ENCODE measurements at regions not wholly inside any gene's neighbourhood (a gene's known extent, or its start where the extent isn't known, plus 50 kb on each side); places are given as distances from the start of the nearest gene placed in this dataset.
"Not testable (repeated sequence)": the region's sequence is repeated elsewhere in the genome, so short reads cannot be mapped to it uniquely, and the experiment has no call there.

DNA sequence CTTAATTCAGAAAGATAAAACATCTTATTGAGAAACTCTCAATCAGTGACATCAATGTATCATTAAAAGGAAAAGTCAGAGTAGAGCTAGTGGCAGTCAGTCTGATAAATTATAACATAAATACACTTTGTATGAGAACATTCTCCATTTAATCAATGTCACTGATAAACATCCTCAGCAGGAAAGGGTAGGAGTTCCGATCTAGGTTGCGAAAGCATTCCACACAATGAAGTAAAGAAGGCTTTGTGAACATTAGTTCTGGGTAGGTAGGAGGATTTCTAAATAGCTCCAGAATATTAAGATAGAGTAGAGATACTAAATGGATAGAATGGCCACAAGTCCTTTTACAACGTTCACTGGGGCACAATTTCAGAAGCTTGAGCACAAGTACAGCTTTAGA, 179.7 kb upstream of the MALRD1 start:
- DNase-seq (ENCODE audit: low read depth in 2 of 2), result no peak

DNA sequence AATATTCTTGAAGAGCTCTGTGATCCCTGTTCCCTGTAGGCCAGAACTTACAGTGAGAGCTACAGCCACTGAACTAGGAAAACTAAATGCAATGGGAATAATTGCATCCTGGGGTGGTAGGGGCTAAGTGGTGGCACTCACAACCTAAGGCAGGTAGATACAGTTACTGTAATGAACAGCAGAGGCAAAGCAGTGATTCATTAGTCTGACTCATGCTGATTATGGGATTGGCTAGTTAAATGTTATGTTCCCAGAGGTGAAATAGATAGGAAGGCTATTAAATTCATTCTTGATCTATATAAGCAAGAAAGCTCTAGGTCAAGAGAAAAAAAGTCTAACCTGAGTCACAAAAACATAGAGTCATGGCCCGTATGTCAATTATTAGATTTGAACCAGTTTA, 173.1 kb upstream of the MALRD1 start:
- no peak for DNase-seq (ENCODE audit: low read depth in 2 of 2)

DNA sequence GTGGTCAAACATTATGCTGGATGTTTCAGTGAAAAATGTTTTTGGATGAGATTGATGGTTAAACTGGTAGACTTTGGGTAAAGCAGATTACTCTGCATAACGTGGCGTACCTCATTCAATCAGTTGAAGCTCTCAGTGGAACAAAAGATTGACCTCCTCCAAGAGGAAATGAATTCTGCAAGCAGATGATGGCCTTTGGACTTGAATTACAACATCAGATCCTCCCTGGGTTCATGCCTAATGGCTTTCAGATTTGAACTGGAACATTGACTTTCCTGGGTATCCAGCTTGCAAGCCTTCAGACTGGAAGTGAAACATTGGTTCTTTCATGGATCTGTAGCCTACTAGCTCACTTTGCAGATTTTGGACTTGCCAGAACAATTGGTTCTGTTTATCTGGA, 169.3 kb upstream of the MALRD1 start:
- DNase-seq (ENCODE audit: low read depth in 2 of 2), result no peak

DNA sequence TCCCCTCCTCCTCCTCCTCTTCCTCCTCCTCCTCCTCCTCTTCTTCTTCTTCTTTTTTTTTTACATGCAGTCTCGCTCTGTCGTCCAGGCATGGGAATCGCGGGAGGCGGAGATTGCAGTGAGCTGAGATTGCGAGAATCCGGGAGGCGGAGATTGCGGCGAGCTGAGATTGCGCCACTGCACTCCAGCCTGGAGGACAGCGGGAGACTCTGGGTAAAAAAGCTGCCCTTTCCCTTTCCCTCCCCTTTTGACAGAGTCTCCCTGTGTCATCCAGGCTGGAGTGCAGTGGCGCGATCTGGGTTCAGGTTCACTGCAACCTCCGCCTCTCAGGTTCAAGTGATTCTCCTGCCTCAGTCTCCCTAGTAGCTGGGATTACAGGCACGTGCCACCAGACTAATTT, 168.1 kb upstream of the MALRD1 start:
- no peak for DNase-seq (ENCODE audit: low read depth in 2 of 2)

DNA sequence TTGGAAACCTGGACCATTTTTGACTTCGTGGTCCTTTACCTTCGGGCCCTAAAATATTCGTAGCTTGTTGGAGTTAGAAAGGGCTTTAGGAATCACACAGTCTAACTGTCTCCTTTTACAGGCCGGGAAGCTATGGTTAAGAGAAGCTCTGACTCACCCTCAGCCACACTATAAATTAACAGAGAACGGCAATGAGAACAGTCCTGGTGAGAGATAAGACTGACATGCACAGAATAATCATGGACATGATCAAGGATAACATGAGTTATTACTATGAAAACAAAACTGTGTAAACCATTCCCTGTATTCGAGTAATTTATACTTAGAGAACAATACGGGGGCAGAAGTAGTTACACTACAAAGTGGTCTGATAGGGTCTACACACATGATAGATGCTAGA, 162.5 kb upstream of the MALRD1 start:
- no peak for DNase-seq (ENCODE audit: low read depth in 2 of 2)

DNA sequence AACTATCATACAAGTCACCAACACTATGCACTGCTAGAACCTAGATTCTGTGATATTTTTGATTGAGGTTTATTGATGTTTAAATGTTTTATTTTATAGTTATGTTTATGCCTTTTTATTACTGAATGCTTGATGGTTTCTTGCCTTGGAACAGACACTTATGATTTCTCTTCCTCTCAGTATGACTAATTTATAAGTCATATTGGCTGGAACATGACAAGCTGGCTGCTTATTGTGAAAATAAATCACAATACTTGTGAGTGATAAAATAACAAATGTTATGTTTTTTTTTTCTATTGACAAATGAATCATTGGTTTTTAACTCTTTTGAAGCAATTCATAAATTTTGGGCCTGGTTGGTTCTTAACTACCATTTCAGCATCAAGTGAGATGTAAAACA, 142.0 kb upstream of the MALRD1 start:
- DNase-seq (ENCODE audit: low read depth in 2 of 2), result no peak

DNA sequence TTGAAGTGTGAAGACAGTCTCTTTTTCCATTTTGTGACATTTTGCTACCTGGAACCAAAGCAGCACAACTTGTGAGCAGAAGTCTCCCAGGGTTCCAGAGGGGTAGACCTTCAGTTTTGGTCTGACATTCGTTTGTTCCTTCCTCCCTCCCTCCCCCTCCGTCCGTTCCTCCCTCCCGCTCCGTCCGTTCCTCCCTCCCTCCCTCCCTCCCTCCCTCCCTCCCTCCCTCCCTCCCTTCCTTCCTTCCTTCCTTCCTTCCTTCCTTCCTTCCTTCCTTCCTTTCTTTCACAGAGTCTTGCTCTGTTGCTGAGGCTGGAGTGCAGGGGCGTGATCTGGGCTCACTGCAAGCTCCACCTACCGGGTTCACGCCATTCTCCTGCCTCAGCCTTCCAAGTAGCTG, 131.2 kb upstream of the MALRD1 start:
- DNase-seq (ENCODE audit: low read depth in 2 of 2), result not testable (repeated sequence)

DNA sequence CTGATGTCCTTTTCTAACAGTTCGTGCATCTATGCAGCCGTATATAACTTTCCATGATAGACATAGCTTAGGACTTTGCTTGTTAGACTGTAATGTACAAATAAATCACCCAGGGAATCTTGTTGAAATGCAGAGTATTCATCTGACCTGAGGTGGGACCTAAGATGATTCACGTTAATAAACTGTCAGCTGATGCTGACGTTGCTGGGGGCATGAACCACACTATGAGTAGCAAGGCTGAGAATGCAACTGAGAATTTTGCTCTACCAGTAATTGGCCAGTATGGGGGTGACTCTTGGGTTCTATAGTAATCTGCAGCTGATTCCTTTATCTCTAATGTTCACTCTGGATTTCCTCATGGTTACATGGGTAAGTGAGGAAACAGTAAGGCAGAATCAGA, 130.1 kb upstream of the MALRD1 start:
- DNase-seq (ENCODE audit: low read depth in 2 of 2), result peak; percentile 26 to 42

DNA sequence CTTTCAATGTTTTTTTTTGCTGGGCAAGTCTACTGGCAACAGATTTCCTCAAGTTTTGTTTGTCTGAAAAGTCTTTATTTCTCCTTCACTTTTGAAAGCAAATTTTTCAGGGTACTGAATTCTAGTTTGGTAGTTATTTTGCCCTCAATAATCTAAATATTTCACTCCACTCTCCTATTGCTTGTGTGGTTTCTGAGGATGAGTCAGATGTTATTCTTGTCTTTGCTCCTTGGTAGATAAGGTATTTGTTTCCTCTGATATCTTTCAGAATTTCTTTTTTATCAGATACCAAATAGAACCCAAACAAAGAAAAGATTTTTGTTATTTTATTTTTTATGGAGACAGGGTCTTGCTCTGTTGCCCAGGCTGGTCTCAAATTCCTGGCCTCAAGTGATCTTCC, 99.2 kb upstream of the MALRD1 start:
- DNase-seq (ENCODE audit: low read depth in 2 of 2), result no peak

DNA sequence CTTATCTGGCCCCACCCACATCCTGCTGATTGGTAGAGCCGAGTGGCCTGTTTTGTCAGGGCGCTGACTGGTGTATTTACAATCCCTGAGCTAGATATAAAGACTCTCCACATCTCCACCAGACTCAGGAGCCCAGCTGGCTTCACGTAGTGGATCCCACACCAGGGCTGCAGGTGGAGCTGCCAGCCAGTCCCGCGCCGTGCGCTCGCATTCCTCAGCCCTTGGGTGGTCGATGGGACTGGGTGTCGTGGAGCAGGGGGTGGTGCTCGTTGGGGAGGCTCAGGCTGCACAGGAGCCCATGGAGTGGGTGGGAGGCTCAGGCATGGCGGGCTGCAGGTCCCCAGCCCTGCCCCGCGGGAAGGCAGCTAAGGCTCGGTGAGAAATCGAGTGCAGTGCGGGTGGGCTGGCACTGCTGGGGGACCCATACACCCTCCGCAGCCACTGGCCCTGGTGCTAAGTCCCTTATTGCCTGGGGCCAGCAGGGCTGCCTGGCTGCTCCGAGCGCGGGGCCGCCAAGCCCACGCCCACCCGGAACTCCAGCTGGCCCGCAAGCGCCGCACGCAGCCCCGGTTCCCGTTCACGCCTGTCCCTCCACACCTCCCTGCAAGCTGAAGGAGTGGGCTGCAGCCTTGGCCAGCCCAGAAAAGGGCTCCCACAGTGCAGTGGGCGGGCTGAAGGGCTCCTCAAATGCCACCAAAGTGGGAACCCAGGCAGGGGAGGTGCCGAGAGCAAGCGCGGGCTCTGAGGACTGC, 97.4 kb upstream of the MALRD1 start:
- not testable (repeated sequence) for DNase-seq (ENCODE audit: low read depth in 2 of 2)

DNA sequence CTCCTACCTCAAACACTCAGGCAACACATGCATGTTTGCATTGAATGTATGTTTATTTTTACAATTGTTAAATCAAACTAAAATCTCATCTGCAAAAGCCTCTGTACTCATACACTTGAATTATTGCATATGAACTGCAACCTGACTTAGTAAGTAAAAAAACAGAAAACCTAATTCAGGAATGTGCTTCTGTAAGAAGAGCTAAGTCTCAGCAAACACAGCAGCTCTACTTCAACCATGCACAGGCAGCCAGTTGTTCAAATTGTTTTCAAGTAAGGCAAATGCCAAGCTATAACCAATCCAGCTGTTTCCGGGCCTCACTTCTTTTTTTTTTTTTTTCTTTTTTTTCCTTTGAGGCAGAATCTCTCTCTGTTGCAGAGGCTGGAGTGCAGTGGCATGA, 93.5 kb upstream of the MALRD1 start:
- no peak for DNase-seq (ENCODE audit: low read depth in 2 of 2)

DNA sequence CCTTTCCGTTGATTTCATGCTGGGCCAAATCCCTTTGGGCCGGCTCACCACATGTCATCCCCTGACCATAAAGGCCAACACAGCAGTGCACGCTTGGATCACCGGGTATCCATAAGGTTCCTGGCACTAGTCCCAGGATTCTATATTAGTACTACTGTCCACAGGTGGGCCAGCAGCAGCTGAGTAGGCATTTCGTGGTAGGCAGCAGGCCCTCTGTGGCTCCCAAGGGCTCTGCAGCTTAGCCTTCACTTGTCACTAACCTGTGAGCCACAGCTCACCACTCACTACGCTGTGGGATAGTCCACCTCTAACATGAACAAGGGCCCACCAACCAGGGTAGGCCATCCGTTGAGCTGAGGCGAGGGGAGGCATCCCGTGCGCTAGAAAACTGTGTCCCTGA, 89.2 kb upstream of the MALRD1 start:
- no peak for DNase-seq (ENCODE audit: low read depth in 2 of 2)

DNA sequence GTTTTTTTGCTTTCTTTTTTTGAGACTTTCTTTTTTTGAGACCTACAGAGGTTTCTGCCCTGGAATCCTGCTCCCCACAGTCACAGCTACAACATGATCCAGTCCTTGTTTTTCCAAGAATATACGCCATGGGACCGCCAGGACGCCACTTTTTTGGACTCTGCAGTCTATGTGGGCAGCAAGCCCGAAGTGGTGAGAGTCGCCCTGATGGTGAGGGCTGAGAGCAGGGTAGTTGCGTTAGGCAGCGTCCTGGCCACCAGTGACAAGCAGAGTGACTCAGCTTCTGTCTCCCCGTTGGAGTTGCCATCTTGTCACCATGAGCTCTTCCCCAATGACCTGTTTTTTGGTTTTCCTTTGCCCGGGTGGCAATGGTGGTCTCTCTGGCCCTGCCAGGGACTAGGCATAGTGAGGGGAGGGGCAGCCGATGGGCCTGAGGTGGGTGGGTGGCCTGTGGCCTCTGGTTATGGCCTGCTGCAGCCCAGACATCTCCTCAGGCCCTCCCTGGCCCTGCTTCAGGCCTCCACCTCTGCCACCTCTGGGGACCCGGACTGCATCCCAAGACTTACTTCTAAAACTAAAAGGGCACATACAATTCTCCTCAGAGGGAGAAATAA, 88.0 kb upstream of the MALRD1 start:
- no peak for DNase-seq (ENCODE audit: low read depth in 2 of 2)

DNA sequence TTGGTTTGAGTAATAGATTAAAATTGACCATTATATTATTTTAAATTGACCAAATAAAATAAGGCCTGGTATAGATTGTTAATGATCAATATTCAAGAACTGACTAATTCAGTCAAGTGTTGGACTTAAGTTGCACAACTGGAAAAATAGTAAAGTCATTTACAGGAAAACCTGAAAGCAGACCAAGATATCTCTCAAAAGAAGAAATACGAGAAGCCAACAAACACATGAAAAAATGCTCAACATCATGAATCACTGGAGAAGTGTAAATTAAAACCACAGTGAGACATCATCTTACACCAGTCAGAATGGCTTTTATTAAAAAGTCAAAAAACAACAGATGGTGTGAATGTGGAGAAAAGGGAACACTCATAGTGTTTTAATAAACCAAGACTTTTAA, 80.4 kb upstream of the MALRD1 start:
- DNase-seq (ENCODE audit: low read depth in 2 of 2), result no peak

DNA sequence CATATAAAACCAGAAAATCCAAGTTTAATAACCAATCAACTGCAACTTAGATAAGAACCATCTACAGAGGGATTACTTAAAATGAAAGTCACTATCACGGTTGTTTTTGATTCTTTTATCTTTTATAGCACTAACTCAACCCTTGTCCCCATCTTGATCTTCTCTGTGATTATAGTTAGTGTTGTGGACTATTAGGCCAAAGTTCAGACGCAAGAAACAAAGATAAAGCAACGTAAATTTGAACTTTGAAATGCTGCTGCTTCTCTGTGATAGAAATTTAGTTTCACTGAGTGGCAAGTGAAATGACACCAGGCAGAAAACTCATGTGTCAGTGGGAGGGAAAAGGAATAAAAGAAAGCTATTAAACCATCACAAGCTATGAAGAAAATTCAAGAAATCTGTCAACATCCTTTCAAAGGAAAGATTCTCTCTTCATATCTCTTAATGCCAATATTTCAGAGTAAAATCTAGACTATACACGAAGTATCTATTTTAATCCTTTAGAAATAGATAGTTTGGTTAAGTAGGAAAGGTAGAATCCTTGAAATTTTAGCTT, 71.8 kb upstream of the MALRD1 start:
- no peak for DNase-seq (ENCODE audit: low read depth in 2 of 2)

DNA sequence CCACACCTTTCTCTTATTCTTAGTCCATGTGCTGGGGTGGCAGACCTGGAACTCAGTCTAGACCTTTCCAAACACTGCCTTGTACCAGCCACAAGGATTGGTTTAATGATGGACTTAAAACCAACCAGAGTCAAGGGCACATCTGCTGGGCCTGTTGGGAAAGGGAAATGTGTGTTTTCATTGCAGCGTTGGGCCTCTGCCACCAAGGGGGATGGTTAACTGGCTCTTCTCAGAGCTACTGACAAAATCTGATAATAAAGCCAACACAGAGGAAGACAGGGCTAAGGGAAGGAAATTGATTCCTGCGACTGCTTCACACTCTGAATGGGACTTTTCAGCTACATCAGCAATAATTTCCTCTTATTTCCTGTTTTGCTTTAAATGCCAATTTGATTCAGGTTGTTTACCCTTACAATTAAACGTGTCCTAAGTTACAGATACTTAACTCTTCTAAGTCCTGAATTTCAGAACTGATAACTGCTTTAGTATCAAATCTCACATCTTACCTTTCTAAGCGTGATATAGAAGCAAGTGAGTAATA, 68.4 kb upstream of the MALRD1 start:
- no peak for DNase-seq (ENCODE audit: low read depth in 2 of 2)

DNA sequence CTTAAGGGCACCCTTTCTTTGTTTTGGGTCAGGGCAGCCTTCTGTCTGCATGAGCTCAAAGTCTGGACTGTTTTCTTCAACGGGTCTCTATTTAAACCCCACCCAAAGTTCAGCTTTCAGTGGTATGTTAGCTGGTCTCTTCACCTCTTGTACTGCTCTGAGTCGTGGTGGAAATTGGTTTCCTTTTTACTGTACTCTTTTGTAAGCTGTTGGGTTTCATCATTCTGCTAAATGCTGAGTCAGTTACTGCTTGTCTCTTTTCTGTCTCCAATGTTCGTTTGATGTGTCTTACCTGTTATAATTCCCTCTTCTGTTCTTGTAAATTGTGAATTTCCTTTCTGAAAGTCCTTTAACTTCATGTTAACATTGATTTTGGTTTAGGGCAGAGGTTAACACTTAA, 64.1 kb upstream of the MALRD1 start:
- no peak for DNase-seq (ENCODE audit: low read depth in 2 of 2)

DNA sequence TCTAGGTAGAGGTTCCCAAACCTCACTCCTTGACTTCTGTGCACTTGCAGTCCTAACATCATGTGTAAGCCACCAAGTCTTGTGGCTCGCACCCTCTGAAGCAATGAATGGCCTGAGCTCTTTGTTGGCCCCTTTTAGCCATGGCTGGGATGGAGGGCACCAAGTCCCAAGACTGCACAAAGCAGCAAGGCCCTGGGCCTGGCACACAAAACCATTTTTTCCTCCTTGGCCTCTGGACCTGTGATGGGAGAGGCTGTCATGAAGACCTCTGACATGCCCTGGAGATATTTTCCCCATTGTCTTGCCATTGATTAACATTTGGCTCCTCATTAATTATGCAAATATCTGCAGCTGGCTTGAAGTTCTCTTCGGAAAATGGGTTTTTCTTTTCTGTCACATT, 60.3 kb upstream of the MALRD1 start:
- DNase-seq (ENCODE audit: low read depth in 2 of 2), result no peak

All from fibroblast of skin of left quadriceps (primary cell).